GM23338 (cell line): ENCODE measurements at regions not wholly inside any gene's neighbourhood (a gene's known extent, or its start where the extent isn't known, plus 50 kb on each side); places are given as distances from the start of the nearest gene placed in this dataset.

Source experiments
- ATAC-seq: fragments of 200-7000 bp; cut with Tn5 transposase; 3 replicates; pipeline ENCODE4 v1.9.1; 2020
- DNase-seq: peaks from one replicate; pipeline ENCODE4 v3.0.0-alpha.2; 2015; ENCODE audit warnings: low spot score
- H2AFZ ChIP-seq: fragments of 200-600 bp; sonication (generic); 2 replicates; pipeline ENCODE4 v1.8.0; 2016; ENCODE audit warnings: antibody characterized with exemption, mild to moderate bottlenecking, moderate library complexity
- H3F3A ChIP-seq: fragments of 200-600 bp; sonication (generic); replicated peaks from 2 replicates; pipeline ENCODE4 v1.8.0; 2017; ENCODE audit warnings: antibody characterized with exemption, mixed run types, low read depth
- H3K27ac ChIP-seq: fragments of 200-600 bp; sonication (generic); 2 replicates; pipeline ENCODE4 v1.6.1; 2016; ENCODE audit warnings: low read depth
- H3K27me3 ChIP-seq: fragments of 200-600 bp; sonication (generic); 2 replicates; pipeline ENCODE4 v1.8.0; 2016; ENCODE audit warnings: mild to moderate bottlenecking, mixed run types, moderate library complexity; ENCODE audit not compliant: insufficient read depth
- H3K36me3 ChIP-seq: fragments of 200-600 bp; sonication (generic); 2 replicates; pipeline ENCODE4 v1.8.0; 2016; ENCODE audit warnings: mild to moderate bottlenecking; ENCODE audit not compliant: insufficient read depth
- H3K4me1 ChIP-seq: fragments of 200-600 bp; sonication (generic); 2 replicates; pipeline ENCODE4 v1.8.0; 2016; ENCODE audit warnings: mild to moderate bottlenecking, moderate library complexity; ENCODE audit not compliant: insufficient read depth
- H3K4me2 ChIP-seq: fragments of 200-600 bp; sonication (generic); 2 replicates; pipeline ENCODE4 v1.7.1; 2017; ENCODE audit warnings: mixed run types
- H3K4me3 ChIP-seq: fragments of 200-600 bp; sonication (generic); 2 replicates; pipeline ENCODE4 v1.6.1; 2016; ENCODE audit warnings: mixed run types
- H3K79me2 ChIP-seq: fragments of 200-600 bp; sonication (generic); replicated peaks from 2 replicates; pipeline ENCODE4 v1.8.0; 2017; ENCODE audit warnings: mild to moderate bottlenecking; ENCODE audit not compliant: insufficient read depth
- H3K9me2 ChIP-seq: fragments of 200-600 bp; sonication (generic); 2 replicates; pipeline ENCODE4 v1.8.0; 2017; ENCODE audit not compliant: insufficient read depth
- H4K20me1 ChIP-seq: fragments of 200-600 bp; sonication (generic); replicated peaks from 2 replicates; pipeline ENCODE4 v1.8.0; 2017; ENCODE audit warnings: mild to moderate bottlenecking; ENCODE audit not compliant: insufficient read depth
- H3K27ac Mint-ChIP-seq: 2 replicates; pipeline ENCODE4 v1.8.0; 2020; ENCODE audit warnings: inconsistent platforms, mild to moderate bottlenecking, moderate library complexity, mixed read lengths
- H3K27me3 Mint-ChIP-seq: 3 replicates; pipeline ENCODE4 v1.8.0; 2022; ENCODE audit warnings: low read depth, mild to moderate bottlenecking, moderate library complexity, mixed read lengths, inconsistent platforms; ENCODE audit not compliant: insufficient read depth, poor library complexity
- H3K36me3 Mint-ChIP-seq: 3 replicates; pipeline ENCODE4 v1.8.0; 2021; ENCODE audit warnings: low read depth, mild to moderate bottlenecking, inconsistent platforms, moderate library complexity, mixed read lengths
- H3K4me1 Mint-ChIP-seq: 3 replicates; pipeline ENCODE4 v1.8.0; 2020; ENCODE audit warnings: mild to moderate bottlenecking, inconsistent platforms, mixed read lengths
- H3K4me3 Mint-ChIP-seq: 3 replicates; pipeline ENCODE4 v1.8.0; 2021; ENCODE audit warnings: moderate library complexity, mild to moderate bottlenecking, inconsistent platforms, mixed read lengths
- H3K9me3 Mint-ChIP-seq: 3 replicates; pipeline ENCODE4 v1.8.0; 2020; ENCODE audit warnings: moderate library complexity, mild to moderate bottlenecking, inconsistent platforms, mixed read lengths
- CREB1 ChIP-seq: fragments of 250-450 bp; sonication (Bioruptor Pico); IDR thresholded peaks from 2 replicates; pipeline ENCODE4 v1.5.0; 2020; ENCODE audit warnings: low read depth, mild to moderate bottlenecking, moderate library complexity
- ETS1 ChIP-seq: IDR thresholded peaks from 2 replicates; pipeline ENCODE4 v1.6.1; 2016; ENCODE audit warnings: antibody characterized with exemption
- EZH2 ChIP-seq: fragments of 200-600 bp; sonication (generic); IDR thresholded peaks from one replicate; pipeline ENCODE4 v1.8.0; 2017; ENCODE audit warnings: antibody characterized with exemption, mild to moderate bottlenecking, low read depth; ENCODE audit not compliant: unreplicated experiment
- JUNB ChIP-seq: IDR thresholded peaks from one replicate; pipeline ENCODE4 v1.6.1; 2016; ENCODE audit warnings: antibody characterized with exemption; ENCODE audit not compliant: unreplicated experiment
- NANOG ChIP-seq: IDR thresholded peaks from 2 replicates; pipeline ENCODE4 v1.6.1; 2016; ENCODE audit warnings: antibody characterized with exemption, borderline replicate concordance
- POLR2AphosphoS5 ChIP-seq: IDR thresholded peaks from 2 replicates; pipeline ENCODE4 v1.6.1; 2016; ENCODE audit warnings: antibody characterized with exemption, low read depth
- STAT1 ChIP-seq: IDR thresholded peaks from one replicate; pipeline ENCODE4 v1.6.1; 2016; ENCODE audit warnings: antibody characterized with exemption; ENCODE audit not compliant: unreplicated experiment
- ZNF114 ChIP-seq: fragments of 250-450 bp; sonication (Bioruptor Pico); IDR thresholded peaks from 2 replicates; pipeline ENCODE4 v1.5.0; 2020; ENCODE audit warnings: mild to moderate bottlenecking, moderate library complexity
- TF ChIP-seq, protein P1 (sequence below): fragments of 250-450 bp; sonication (Bioruptor Pico); IDR thresholded peaks from 2 replicates; pipeline ENCODE4 v1.5.0; 2020; ENCODE audit warnings: mild to moderate bottlenecking, moderate library complexity

DNA sequence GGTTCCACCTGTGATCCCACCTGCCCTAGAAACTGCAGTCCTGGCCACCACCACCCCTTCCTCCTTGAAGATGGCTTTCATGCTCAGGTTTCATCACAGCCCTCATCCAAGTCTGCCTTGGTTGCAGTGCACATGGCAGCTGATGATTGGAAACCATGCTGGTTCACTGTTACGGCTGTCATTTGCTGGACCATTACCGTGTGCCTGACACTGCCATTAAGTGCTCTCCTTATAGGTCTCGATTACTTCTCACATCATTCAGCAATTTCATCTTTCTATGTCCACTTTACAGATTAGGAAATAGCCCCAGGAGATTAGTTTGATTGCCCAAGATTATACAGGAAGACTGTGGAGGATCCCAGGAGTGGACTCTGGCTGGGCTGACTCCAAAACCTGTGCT is 123.9 kb downstream of the ICE1 start (continued):
- TF ChIP-seq, protein P1, sequence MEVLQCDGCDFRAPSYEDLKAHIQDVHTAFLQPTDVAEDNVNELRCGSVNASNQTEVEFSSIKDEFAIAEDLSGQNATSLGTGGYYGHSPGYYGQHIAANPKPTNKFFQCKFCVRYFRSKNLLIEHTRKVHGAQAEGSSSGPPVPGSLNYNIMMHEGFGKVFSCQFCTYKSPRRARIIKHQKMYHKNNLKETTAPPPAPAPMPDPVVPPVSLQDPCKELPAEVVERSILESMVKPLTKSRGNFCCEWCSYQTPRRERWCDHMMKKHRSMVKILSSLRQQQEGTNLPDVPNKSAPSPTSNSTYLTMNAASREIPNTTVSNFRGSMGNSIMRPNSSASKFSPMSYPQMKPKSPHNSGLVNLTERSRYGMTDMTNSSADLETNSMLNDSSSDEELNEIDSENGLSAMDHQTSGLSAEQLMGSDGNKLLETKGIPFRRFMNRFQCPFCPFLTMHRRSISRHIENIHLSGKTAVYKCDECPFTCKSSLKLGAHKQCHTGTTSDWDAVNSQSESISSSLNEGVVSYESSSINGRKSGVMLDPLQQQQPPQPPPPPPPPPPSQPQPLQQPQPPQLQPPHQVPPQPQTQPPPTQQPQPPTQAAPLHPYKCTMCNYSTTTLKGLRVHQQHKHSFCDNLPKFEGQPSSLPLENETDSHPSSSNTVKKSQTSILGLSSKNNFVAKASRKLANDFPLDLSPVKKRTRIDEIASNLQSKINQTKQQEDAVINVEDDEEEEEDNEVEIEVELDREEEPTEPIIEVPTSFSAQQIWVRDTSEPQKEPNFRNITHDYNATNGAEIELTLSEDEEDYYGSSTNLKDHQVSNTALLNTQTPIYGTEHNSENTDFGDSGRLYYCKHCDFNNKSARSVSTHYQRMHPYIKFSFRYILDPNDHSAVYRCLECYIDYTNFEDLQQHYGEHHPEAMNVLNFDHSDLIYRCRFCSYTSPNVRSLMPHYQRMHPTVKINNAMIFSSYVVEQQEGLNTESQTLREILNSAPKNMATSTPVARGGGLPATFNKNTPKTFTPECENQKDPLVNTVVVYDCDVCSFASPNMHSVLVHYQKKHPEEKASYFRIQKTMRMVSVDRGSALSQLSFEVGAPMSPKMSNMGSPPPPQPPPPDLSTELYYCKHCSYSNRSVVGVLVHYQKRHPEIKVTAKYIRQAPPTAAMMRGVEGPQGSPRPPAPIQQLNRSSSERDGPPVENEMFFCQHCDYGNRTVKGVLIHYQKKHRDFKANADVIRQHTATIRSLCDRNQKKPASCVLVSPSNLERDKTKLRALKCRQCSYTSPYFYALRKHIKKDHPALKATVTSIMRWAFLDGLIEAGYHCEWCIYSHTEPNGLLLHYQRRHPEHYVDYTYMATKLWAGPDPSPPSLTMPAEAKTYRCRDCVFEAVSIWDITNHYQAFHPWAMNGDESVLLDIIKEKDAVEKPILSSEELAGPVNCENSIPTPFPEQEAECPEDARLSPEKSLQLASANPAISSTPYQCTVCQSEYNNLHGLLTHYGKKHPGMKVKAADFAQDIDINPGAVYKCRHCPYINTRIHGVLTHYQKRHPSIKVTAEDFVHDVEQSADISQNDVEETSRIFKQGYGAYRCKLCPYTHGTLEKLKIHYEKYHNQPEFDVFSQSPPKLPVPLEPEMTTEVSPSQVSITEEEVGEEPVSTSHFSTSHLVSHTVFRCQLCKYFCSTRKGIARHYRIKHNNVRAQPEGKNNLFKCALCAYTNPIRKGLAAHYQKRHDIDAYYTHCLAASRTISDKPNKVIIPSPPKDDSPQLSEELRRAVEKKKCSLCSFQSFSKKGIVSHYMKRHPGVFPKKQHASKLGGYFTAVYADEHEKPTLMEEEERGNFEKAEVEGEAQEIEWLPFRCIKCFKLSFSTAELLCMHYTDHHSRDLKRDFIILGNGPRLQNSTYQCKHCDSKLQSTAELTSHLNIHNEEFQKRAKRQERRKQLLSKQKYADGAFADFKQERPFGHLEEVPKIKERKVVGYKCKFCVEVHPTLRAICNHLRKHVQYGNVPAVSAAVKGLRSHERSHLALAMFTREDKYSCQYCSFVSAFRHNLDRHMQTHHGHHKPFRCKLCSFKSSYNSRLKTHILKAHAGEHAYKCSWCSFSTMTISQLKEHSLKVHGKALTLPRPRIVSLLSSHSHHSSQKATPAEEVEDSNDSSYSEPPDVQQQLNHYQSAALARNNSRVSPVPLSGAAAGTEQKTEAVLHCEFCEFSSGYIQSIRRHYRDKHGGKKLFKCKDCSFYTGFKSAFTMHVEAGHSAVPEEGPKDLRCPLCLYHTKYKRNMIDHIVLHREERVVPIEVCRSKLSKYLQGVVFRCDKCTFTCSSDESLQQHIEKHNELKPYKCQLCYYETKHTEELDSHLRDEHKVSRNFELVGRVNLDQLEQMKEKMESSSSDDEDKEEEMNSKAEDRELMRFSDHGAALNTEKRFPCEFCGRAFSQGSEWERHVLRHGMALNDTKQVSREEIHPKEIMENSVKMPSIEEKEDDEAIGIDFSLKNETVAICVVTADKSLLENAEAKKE (CRISPR knock-in tag): no peak
- no peak for TF ChIP-seq CREB1 (CRISPR knock-in tag)
- TF ChIP-seq NANOG: no peak
- no peak for TF ChIP-seq EZH2
- no peak for TF ChIP-seq ZNF114 (CRISPR knock-in tag)

- no peak for DNase-seq
- no peak overlapping the region for H3K4me3 ChIP-seq
- H3K9me2 ChIP-seq: peaks cover 3% of the 10 kb centered on the region
- no peaks in the 10 kb centered on the region for H3K79me2 ChIP-seq
- no peaks in the 10 kb centered on the region for H3K27me3 Mint-ChIP-seq
- H3K4me2 ChIP-seq: no peak overlapping the region
- no peaks in the 10 kb centered on the region for H3K36me3 Mint-ChIP-seq
- H3K4me1 ChIP-seq: peaks cover 13% of the 10 kb centered on the region
- no peak overlapping the region for H3K27ac ChIP-seq
- no peak for ATAC-seq
- H3K4me3 Mint-ChIP-seq: no peak overlapping the region
- no peak overlapping the region for H3K27ac Mint-ChIP-seq
- no peaks in the 10 kb centered on the region for H4K20me1 ChIP-seq
- H3F3A ChIP-seq: no peaks in the 10 kb centered on the region
- no peaks in the 10 kb centered on the region for H3K36me3 ChIP-seq
- no peaks in the 10 kb centered on the region; the same call in 2 of the 3 replicates for H3K9me3 Mint-ChIP-seq
- no peaks in the 10 kb centered on the region for H3K27me3 ChIP-seq
- H3K4me1 Mint-ChIP-seq: peaks cover 11% of the 10 kb centered on the region
- no peak overlapping the region for H2AFZ ChIP-seq
- TF ChIP-seq, protein P1 (CRISPR knock-in tag): no peak
- TF ChIP-seq STAT1 (no peak), ZNF114 (CRISPR knock-in tag) (no peak), ETS1 (no peak), JUNB (no peak), POLR2AphosphoS5 (no peak), EZH2 (no peak)
Measured at GRCh38 chr5:5544094-5544663, 121.7 kb downstream of the ICE1 start.
